ENCODE measurements at regions not wholly inside any gene's neighbourhood (a gene's known extent, or its start where the extent isn't known, plus 50 kb on each side); places are given as distances from the start of the nearest gene placed in this dataset.

- TF ChIP-seq ZNF280D (tag by site-specific recombination; IDR thresholded peaks at IDR 0.05), result no peak
- TF ChIP-seq PRDM1 (tag by site-specific recombination; IDR thresholded peaks at IDR 0.05), result no peak
- no peak for TF ChIP-seq PBX3 (CRISPR knock-in tag; IDR thresholded peaks at IDR 0.05)
- TF ChIP-seq ZNF792 (tag by site-specific recombination; IDR thresholded peaks at IDR 0.05), result no peak
- TF ChIP-seq CTCF (tag by site-specific recombination; IDR thresholded peaks at IDR 0.05), result no peak
- TF ChIP-seq ZNF561 (tag by site-specific recombination; IDR thresholded peaks at IDR 0.05; ENCODE audit: borderline replicate concordance), result no peak
- TF ChIP-seq ZNF768 (tag by site-specific recombination; IDR thresholded peaks at IDR 0.05), result no peak
- TF ChIP-seq ZBTB49 (tag by site-specific recombination; IDR thresholded peaks at IDR 0.05; ENCODE audit: low read depth), result no peak
- TF ChIP-seq ZBTB44 (tag by site-specific recombination; IDR thresholded peaks at IDR 0.05), result no peak
- no peak for TF ChIP-seq TCF7L2 (IDR thresholded peaks at IDR 0.05; ENCODE audit: borderline replicate concordance, low read depth, low read length)
- TF ChIP-seq ZNF248 (tag by site-specific recombination; IDR thresholded peaks at IDR 0.05), result no peak
- TF ChIP-seq ZNF501 (tag by site-specific recombination; IDR thresholded peaks at IDR 0.05), result no peak
Observed at GRCh38 chr15:88976656-88977055, 63.5 kb upstream of the MFGE8 start.

Measured in HEK293 (cell line).